Caco-2 (cell line): ENCODE measurements at regions not wholly inside any gene's neighbourhood (a gene's known extent, or its start where the extent isn't known, plus 50 kb on each side); places are given as distances from the start of the nearest gene placed in this dataset.

Experiments
- BruUV-seq: library from RNA; stranded (reverse); fragments of 400-500 nt; replicated peaks from 2 replicates; lab custom pipeline; 2021; lab: Mats Ljungman, UMichigan
- CTCF ChIA-PET: fragments of 300-600 bp; sonication (Branson Sonifier 250); formaldehyde crosslinking; loops from one replicate; lab custom pipeline; 2022; ENCODE audit warnings: antibody characterized with exemption; lab: Charles Lee
- POLR2A ChIA-PET: fragments of 300-600 bp; sonication (Branson Sonifier 250); formaldehyde crosslinking; loops from one replicate; lab custom pipeline; 2022; ENCODE audit warnings: antibody characterized with exemption; lab: Charles Lee
- DNase-seq, 2 experiments: peaks; one replicate each; pipeline versions ENCODE4 v3.0.0 to v3.0.0-alpha.2; 2020 to 2022
- H3K27me3 ChIP-seq: replicated peaks from 2 replicates; pipeline ENCODE4 v1.6.0; 2011; ENCODE audit warnings: low read length; ENCODE audit not compliant: control insufficient read depth, insufficient read depth
- H3K36me3 ChIP-seq: 2 replicates; pipeline ENCODE4 v1.5.1; 2011; ENCODE audit warnings: low read length; ENCODE audit not compliant: control insufficient read depth, insufficient read depth
- H3K4me1 ChIP-seq: fragments of 250-450 bp; sonication (Bioruptor Pico); 2 replicates; pipeline ENCODE4 v1.5.1; 2020; ENCODE audit warnings: mild to moderate bottlenecking
- H3K4me3 ChIP-seq: 2 replicates; pipeline ENCODE4 v1.5.1; 2011; ENCODE audit warnings: low read depth, mild to moderate bottlenecking, control low read depth, low read length
- H3K9me3 ChIP-seq: fragments of 250-450 bp; sonication (Bioruptor Pico); 2 replicates; pipeline ENCODE4 v1.5.1; 2020; ENCODE audit warnings: mild to moderate bottlenecking, moderate library complexity
- H3K27ac Mint-ChIP-seq: one replicate; pipeline ENCODE4 v1.8.0; 2022; ENCODE audit warnings: mixed read lengths; ENCODE audit not compliant: unreplicated experiment
- H3K27me3 Mint-ChIP-seq: one replicate; pipeline ENCODE4 v1.8.0; 2022; ENCODE audit warnings: mixed read lengths; ENCODE audit not compliant: insufficient read depth, unreplicated experiment
- H3K36me3 Mint-ChIP-seq: one replicate; pipeline ENCODE4 v1.8.0; 2022; ENCODE audit warnings: mild to moderate bottlenecking, mixed read lengths; ENCODE audit not compliant: insufficient read depth, unreplicated experiment
- H3K4me1 Mint-ChIP-seq: one replicate; pipeline ENCODE4 v1.8.0; 2022; ENCODE audit warnings: low read depth, mixed read lengths; ENCODE audit not compliant: unreplicated experiment
- H3K4me3 Mint-ChIP-seq: one replicate; pipeline ENCODE4 v1.8.0; 2022; ENCODE audit warnings: mild to moderate bottlenecking, moderate library complexity, mixed read lengths; ENCODE audit not compliant: unreplicated experiment
- H3K9me3 Mint-ChIP-seq: one replicate; pipeline ENCODE4 v1.8.0; 2022; ENCODE audit warnings: mixed read lengths; ENCODE audit not compliant: unreplicated experiment
- CTCF ChIP-seq, 2 experiments: fragments of 200-600 bp in 1 of 2; IDR thresholded peaks; 1 replicate in 1 of 2; 2 replicates in 1 of 2; pipeline versions ENCODE4 v1.5.1 to v1.8.0; 2011 to 2022; ENCODE audit warnings: antibody characterized with exemption in 1 of 2, control low read depth in 1 of 2, inconsistent platforms in 1 of 2, low read depth in 1 of 2, low read length in 1 of 2, mild to moderate bottlenecking in 1 of 2, moderate library complexity in 1 of 2; ENCODE audit not compliant: insufficient read depth in 1 of 2, severe bottlenecking in 1 of 2, unreplicated experiment in 1 of 2
- intact Hi-C: fragments of 100-400 bp; cut with micrococcal nuclease; formaldehyde crosslinking; loops from one replicate; pipeline ENCODE4 v1.10.0; 2022; ENCODE audit not compliant: unreplicated experiment

GRCh38 chr16:73206151-73206707 is 158.3 kb upstream of the ZFHX3 start:
- H3K27me3 ChIP-seq: no peaks in the 10 kb centered on the region
- peaks cover 24% of the 10 kb centered on the region for H3K4me1 ChIP-seq
- POLR2A ChIA-PET: no interaction called here
- intact Hi-C loops: no loop called here
- no peaks in the 10 kb centered on the region for H3K36me3 Mint-ChIP-seq
- 0 out of 2 replicates have a peak, but pooled peaks cover 3% of the 10 kb centered on the region for H3K9me3 ChIP-seq
- H3K4me3 ChIP-seq: no peak overlapping the region
- no peak overlapping the region for H3K27ac Mint-ChIP-seq
- no peak for DNase-seq
- no peaks in the 10 kb centered on the region for H3K27me3 Mint-ChIP-seq
- no peak for TF ChIP-seq CTCF (IDR thresholded peaks at IDR 0.05; ENCODE audit: insufficient read depth in 1 of 2, low read depth in 1 of 2, low read length in 1 of 2, severe bottlenecking in 1 of 2, unreplicated experiment in 1 of 2)
- H3K9me3 Mint-ChIP-seq: peaks cover 13% of the 10 kb centered on the region
- no peaks in the 10 kb centered on the region; the same call in 1 of the 2 replicates for H3K36me3 ChIP-seq
- peaks cover 28% of the 10 kb centered on the region for H3K4me1 Mint-ChIP-seq
- no TSS peak for BruUV-seq
- CTCF ChIA-PET: no interaction called here
- no peak overlapping the region for H3K4me3 Mint-ChIP-seq

GRCh38 chr16:73205153-73205886 is 157.4 kb upstream of the ZFHX3 start:
- Histone ChIP-seq H3K36me3 (no peaks in the 10 kb centered on the region; the same call in 1 of the 2 replicates), H3K4me1 (peaks cover 24% of the 10 kb centered on the region), H3K9me3 (0 out of 2 replicates have a peak, but pooled peaks cover 3% of the 10 kb centered on the region), H3K27me3 (no peaks in the 10 kb centered on the region), H3K4me3 (no peak overlapping the region)
- H3K36me3 Mint-ChIP-seq: no peaks in the 10 kb centered on the region
- H3K27ac Mint-ChIP-seq: no peak overlapping the region
- POLR2A ChIA-PET: no interaction called here
- TF ChIP-seq CTCF (IDR thresholded peaks at IDR 0.05; ENCODE audit: insufficient read depth in 1 of 2, low read depth in 1 of 2, low read length in 1 of 2, severe bottlenecking in 1 of 2, unreplicated experiment in 1 of 2): no peak
- H3K27me3 Mint-ChIP-seq: no peaks in the 10 kb centered on the region
- H3K4me1 Mint-ChIP-seq: peaks cover 28% of the 10 kb centered on the region
- peaks cover 13% of the 10 kb centered on the region for H3K9me3 Mint-ChIP-seq
- DNase-seq: peak; percentile 44 to 62
- CTCF ChIA-PET: no interaction called here
- H3K4me3 Mint-ChIP-seq: peak overlapping the region; percentile 14
- BruUV-seq: no TSS peak
- intact Hi-C loops: no loop called here

- intact Hi-C loops: loop anchor here (1.0 kb wide), 1 partner anchor 12 kb away; no protein-coding TSS in a partner anchor
- H3K36me3 ChIP-seq: no peaks in the 10 kb centered on the region; the same call in 1 of the 2 replicates
- H3K9me3 ChIP-seq: 0 out of 2 replicates have a peak, but pooled peaks cover 3% of the 10 kb centered on the region
- no peaks in the 10 kb centered on the region for H3K27me3 ChIP-seq
- H3K4me3 ChIP-seq: no peak overlapping the region
- H3K36me3 Mint-ChIP-seq: no peaks in the 10 kb centered on the region
- ChIA-PET CTCF (no interaction called here), POLR2A (no interaction called here)
- H3K27ac Mint-ChIP-seq: no peak overlapping the region
- BruUV-seq: no TSS peak
- peaks cover 13% of the 10 kb centered on the region for H3K9me3 Mint-ChIP-seq
- peak overlapping the region; percentile 33 for H3K4me3 Mint-ChIP-seq
- no peaks in the 10 kb centered on the region for H3K27me3 Mint-ChIP-seq
- H3K4me1 Mint-ChIP-seq: peaks cover 28% of the 10 kb centered on the region
- no peak for TF ChIP-seq CTCF (IDR thresholded peaks at IDR 0.05; ENCODE audit: insufficient read depth in 1 of 2, low read depth in 1 of 2, low read length in 1 of 2, severe bottlenecking in 1 of 2, unreplicated experiment in 1 of 2)
- DNase-seq: peak; percentile 66 to 83
- peaks cover 24% of the 10 kb centered on the region for H3K4me1 ChIP-seq
Observed at GRCh38 chr16:73204359-73205152, 156.6 kb upstream of the ZFHX3 start.
